Right renal cortex interstitium (tissue), 3 donors: ENCODE measurements at regions not wholly inside any gene's neighbourhood (a gene's known extent, or its start where the extent isn't known, plus 50 kb on each side); places are given as distances from the start of the nearest gene placed in this dataset.

Source experiments
- DNase-seq, 3 donors: peaks; one replicate each; pipeline ENCODE4 v3.0.0-alpha.2; 2013; ENCODE audit warnings: low read depth in 3 of 3, low spot score in 2 of 3

DNA sequence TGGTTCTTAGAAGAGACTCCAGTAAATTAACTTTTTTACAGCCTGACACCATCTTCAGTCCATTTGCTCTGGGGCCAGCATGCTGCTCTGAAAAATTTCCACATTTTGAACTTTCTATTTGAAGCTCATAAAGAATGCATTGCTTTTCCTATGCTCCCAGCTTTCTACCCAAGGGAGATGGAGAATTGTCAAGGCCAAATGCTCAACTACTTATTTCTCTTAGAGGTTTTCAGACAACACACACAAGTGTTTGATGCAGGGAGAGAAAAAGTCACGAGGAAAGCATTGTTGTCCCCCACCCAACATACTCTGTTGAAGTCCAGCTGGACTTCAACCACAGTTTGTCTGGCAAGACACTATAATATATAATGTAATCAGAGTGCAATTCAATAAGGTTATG lies 100.3 kb upstream of the CADPS start:
- no peak for DNase-seq

- no peak for DNase-seq
These were observed 106.7 kb upstream of the CADPS start for GRCh38 chr3:62981962-62982361.

DNA sequence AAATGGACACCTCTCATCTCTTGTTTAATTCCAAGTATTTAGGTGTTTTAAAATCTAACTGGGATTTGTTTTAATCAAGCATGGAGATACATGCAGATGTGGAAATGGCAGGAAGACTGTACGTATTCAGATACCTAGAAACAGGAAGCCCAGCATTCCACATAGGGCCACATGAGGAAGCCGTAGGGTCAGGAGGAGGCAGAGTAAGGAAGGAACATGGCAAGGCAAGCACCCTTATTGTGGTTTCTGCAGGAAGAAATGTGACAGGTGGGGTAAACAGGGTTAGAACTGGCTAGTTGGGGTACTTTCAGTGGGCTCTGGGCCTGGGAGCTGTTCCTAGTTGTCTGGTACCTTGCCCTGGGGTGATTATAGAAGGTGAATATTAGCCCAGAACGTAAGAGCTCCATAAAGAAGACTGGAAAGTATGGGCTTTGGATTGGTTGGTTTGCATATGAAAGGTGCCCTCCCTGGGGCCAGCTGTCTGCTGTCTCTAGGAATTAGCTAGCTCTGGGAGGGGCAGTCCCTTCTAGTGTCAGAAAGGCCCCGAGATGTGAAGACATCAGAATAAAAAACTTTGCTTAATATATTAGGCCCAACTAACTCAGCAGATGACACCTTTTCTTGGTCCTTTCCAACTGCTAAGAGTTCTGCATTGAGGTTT lies 107.7 kb upstream of the CADPS start:
- DNase-seq = no peak

- DNase-seq = no peak
These were observed 110.8 kb upstream of the CADPS start for GRCh38 chr3:62986061-62986460.

DNA sequence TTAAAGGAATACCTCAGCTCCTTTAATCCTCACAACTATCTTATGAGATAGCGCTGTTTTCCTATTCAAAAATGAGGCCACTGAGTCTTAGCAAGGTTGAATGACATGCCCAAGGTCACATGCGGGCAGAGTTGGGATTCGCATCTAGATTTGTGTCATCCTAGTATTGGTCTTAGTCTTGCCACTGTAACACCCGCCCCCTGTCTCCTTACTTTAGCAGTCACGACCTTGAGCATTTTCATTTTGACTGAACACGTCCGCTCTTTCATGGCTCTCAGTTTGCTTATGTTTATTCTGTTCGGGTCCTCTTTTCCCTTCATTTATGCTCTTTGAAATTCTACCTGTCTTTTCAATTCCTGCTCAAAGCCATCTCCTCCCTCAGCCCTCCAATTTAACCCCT lies 112.5 kb upstream of the CADPS start:
- no peak for DNase-seq

GRCh38 chr3:62990704-62991413 lies 115.6 kb upstream of the CADPS start:
- no peak for DNase-seq

DNA sequence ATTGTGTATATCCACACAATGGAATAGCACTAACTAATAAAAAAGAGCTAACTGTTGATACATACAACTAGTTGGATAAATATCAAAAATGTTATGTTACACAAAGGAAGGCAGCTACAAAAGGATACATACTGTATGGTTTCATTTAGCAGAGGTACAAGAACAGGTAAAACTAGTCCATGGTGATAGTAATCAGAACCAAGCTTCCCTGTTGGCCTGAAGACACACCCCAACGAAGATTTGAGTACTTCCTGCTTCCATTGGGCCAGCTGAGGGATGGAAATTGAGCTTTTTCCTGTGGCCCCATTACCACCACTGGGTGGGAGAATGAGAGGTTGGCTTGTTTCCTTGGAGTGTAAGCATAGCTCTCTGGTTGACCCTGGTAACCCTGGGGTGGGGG lies 117.3 kb upstream of the CADPS start:
- DNase-seq = no peak

DNA sequence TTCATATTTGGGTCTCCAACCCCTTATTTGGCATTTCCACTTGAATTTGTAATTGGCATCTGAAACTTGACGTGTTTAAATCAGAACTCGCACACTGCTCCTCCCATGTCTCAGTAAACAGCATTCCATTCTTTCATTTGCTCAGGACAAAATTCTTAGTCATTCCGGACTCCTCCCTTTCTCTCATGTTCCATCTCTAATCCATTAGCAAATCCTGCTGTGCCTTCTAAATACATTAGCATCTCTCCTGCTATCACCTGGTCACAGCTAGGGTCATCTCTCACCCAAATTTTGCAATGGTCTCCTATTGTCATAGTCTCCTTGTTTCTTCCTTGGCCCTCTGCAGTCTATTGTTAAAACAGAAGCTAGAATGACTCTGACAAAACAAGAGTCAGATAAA lies 119.9 kb upstream of the CADPS start:
- no peak for DNase-seq

DNA sequence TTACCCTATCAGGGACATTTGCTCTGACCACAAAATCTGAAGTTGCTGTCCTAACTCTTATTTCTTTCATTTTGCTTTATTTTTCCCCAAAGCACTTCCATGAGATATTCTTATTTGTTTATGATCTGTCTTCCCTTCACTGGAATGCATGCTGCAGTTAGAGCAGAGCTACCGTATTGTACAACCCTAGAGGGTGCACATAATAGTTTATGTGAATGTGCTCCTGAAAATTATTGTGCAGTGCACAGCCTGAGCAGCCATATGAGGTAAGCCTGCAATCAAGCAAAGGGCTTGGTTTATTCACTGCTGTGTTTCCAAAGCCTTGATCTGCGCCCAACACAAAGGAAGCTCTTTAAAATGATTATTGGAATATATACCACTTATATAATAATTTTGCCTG lies 120.3 kb upstream of the CADPS start:
- DNase-seq = no peak

GRCh38 chr3:62997369-62997768 lies 122.2 kb upstream of the CADPS start:
- no peak for DNase-seq

DNA sequence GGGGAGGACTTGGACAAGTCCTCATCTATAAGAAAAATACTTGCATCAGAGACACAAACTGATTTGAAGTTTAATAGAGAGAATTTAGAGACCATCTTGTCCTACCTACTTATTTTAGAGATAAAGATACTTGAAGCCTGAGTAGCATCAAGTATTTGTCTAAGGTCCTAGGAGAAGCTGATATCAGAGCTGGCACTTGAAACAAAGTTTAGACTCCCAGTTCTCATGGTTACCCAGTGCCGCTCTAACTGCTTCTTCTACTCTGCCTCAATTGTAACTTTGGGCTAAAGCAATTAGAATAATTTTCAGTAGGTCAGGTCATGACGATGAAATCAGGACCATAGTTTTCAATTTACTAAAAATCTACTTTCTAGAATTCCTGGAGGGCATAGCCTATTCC lies 123.9 kb upstream of the CADPS start:
- DNase-seq = no peak

GRCh38 chr3:62999791-63000190 lies 124.6 kb upstream of the CADPS start:
- no peak for DNase-seq

GRCh38 chr3:63004448-63004847 lies 129.2 kb upstream of the CADPS start:
- DNase-seq = no peak

DNA sequence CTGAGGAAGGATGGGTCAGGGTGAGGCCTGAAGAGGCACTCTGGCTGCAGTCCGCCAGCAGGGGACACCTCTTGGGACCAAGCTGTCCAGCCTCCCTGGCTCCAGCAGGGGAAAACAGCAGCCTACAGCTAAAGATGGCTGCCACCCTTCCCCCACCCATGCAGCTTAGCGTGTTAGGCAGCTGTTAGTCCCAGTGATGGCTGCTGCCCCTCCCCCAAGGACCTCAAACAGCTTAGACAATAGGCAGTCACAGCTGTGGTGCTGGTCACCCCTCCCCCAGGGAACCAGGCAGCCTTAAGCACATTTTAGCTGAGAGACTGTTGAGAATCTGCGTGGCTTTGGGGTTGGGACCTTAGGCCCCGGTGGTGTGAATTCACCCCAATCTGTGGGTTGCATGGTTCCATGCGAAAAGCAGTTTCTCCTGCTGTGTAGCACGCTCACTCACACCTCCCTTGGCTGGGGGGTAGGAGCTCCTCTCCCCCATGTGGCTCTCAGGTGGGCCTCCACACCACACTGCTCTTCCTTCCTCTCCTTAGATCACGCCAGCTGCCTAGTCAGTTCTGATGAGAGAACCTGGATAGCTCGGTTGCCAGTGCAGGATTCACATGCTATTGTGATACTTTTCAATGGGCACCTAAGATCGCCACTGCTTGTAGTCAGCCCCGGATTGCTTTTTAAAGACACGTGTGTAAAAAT lies 140.5 kb upstream of the CADPS start:
- no peak for DNase-seq

DNA sequence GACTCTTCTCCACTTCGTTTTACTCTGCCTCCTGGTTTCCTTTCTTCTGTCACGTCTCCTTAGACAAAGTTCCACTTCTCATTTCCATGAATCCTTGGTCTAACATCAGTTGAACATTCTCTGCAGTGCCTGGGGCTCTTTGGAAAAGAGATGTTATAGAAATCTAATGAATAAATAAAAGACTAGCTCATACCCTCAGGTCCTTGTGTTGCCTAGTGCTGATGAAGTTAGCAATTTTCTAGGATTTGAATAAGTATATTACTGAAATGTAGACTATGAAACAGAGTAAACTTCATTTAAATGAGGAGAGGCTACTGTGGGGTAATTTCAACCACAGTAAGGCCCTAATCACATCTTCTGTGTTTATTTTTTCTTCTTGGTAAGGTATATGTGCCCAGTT lies 146.9 kb upstream of the CADPS start:
- no peak for DNase-seq

- no peak for DNase-seq
These were observed 151.5 kb upstream of the CADPS start for GRCh38 chr3:63026722-63027121.

- no peak for DNase-seq
These were observed 154.1 kb upstream of the CADPS start for GRCh38 chr3:63029326-63029725.

DNA sequence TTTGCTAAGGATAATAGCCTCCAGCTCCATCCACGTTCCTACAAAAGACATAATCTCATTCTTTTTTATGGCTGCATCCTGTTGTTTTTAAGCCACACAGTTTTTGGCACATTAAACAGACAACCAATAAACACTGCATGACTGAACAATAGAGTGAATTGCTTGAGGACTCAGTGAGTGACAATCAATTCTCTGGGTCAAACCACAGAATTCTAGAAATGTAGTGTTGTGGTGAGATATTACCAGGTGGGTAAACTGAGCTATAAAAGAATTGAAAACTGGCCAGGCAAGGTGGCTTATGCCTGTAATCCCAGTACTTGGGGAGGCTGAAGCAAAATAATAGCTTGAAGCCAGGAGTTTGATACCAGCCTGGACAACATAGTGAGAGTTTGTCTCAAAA lies 154.7 kb upstream of the CADPS start:
- DNase-seq = no peak

GRCh38 chr3:63030666-63031065 lies 155.4 kb upstream of the CADPS start:
- DNase-seq = no peak

DNA sequence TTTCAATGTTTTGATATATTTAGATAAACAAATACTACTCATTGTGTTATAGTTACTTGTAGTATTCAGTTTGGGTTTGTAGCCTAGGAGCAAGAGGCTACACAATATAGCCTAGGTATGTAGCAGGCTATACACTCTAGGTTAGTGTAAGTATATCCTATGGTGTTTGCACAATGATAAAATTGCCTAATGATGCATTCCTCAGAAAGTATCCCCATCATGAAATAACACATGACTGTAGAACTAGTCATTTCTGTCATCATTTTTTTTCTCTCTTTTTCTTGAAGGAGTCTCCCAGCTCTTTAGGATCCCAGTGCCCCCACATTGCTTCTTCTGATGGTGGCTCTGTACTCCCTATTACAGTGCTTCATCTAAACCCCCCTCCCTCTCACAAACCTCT lies 157.7 kb upstream of the CADPS start:
- DNase-seq = no peak

GRCh38 chr3:63034101-63034500 lies 158.9 kb upstream of the CADPS start:
- DNase-seq = no peak

- no peak for DNase-seq
These were observed 161.9 kb upstream of the CADPS start for GRCh38 chr3:63037116-63037515.
